ENCODE measurements at regions not wholly inside any gene's neighbourhood (a gene's known extent, or its start where the extent isn't known, plus 50 kb on each side); places are given as distances from the start of the nearest gene placed in this dataset.

DNA sequence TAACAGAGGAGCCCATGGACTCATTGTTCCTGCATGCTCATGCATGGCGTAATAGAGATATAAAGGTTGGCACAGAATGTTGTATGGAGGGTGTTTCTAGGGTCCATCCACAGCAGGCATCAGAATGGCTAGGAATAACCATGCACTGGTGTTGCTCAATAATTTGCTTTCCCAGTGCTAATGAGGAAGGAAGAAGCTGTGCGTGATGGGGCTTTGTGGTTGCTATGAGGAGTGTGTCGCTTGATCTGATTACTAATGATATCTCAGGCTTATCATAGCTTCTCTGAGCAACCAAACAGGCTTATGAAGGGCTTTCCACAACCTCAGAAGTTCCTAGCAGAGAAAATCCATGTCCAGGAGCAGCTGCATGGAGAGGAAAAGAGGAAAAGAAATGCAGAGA, 151.3 kb upstream of the TRPC7 start:
- TF ChIP-seq HDGF (IDR thresholded peaks at IDR 0.05) (no peak), MXI1 (IDR thresholded peaks at IDR 0.05; ENCODE audit: low read depth, low read length) (no peak)

Measured in GM12878 (cell line).